Activated naive CD8-positive, alpha-beta T cell treated with anti-CD3 and anti-CD28 coated beads for 36 hours (primary cell): ENCODE measurements at regions not wholly inside any gene's neighbourhood (a gene's known extent, or its start where the extent isn't known, plus 50 kb on each side); places are given as distances from the start of the nearest gene placed in this dataset.
"Not testable (repeated sequence)": the region's sequence is repeated elsewhere in the genome, so short reads cannot be mapped to it uniquely, and the experiment has no call there.

Experiments
- DNase-seq: peaks from one replicate; pipeline ENCODE4 v3.0.0; 2021
- H3K27ac Mint-ChIP-seq: one replicate; pipeline ENCODE4 v1.8.0; 2022; ENCODE audit warnings: mild to moderate bottlenecking, moderate library complexity, mixed read lengths
- H3K27me3 Mint-ChIP-seq: one replicate; pipeline ENCODE4 v1.8.0; 2022; ENCODE audit warnings: mild to moderate bottlenecking, mixed read lengths
- H3K36me3 Mint-ChIP-seq: one replicate; pipeline ENCODE4 v1.8.0; 2021; ENCODE audit warnings: mild to moderate bottlenecking, mixed read lengths
- H3K4me1 Mint-ChIP-seq: one replicate; pipeline ENCODE4 v1.8.0; 2021; ENCODE audit warnings: mixed read lengths
- H3K4me3 Mint-ChIP-seq: one replicate; pipeline ENCODE4 v1.8.0; 2022; ENCODE audit warnings: mild to moderate bottlenecking, moderate library complexity, mixed read lengths
- H3K9me3 Mint-ChIP-seq: one replicate; pipeline ENCODE4 v1.8.0; 2022; ENCODE audit warnings: mixed read lengths

- H3K36me3 Mint-ChIP-seq, result no peaks in the 10 kb centered on the region
- DNase-seq, result no peak
- H3K27ac Mint-ChIP-seq, result no peak overlapping the region
- H3K4me1 Mint-ChIP-seq, result no peaks in the 10 kb centered on the region
- no peaks in the 10 kb centered on the region for H3K27me3 Mint-ChIP-seq
- no peak overlapping the region for H3K4me3 Mint-ChIP-seq
- peaks cover 8% of the 10 kb centered on the region for H3K9me3 Mint-ChIP-seq
Measured at GRCh38 chr9:118647331-118647730, 721.9 kb downstream of the BRINP1 start.

- Mint-ChIP-seq H3K4me3 (no peak overlapping the region), H3K9me3 (peaks cover 9% of the 10 kb centered on the region), H3K27ac (no peak overlapping the region), H3K36me3 (no peaks in the 10 kb centered on the region), H3K27me3 (no peaks in the 10 kb centered on the region), H3K4me1 (no peaks in the 10 kb centered on the region)
- DNase-seq, result no peak
Measured at GRCh38 chr9:118650417-118650816, 718.8 kb downstream of the BRINP1 start.

GRCh38 chr9:118651511-118651910, 717.7 kb downstream of the BRINP1 start:
- H3K36me3 Mint-ChIP-seq, result no peaks in the 10 kb centered on the region
- H3K27ac Mint-ChIP-seq, result no peak overlapping the region
- H3K4me3 Mint-ChIP-seq, result no peak overlapping the region
- no peak for DNase-seq
- H3K27me3 Mint-ChIP-seq, result no peaks in the 10 kb centered on the region
- no peaks in the 10 kb centered on the region for H3K4me1 Mint-ChIP-seq
- peaks cover 4% of the 10 kb centered on the region for H3K9me3 Mint-ChIP-seq

GRCh38 chr9:118652258-118652657, 717.0 kb downstream of the BRINP1 start:
- Mint-ChIP-seq H3K27ac (no peak overlapping the region), H3K9me3 (peaks cover 4% of the 10 kb centered on the region), H3K4me3 (no peak overlapping the region), H3K36me3 (no peaks in the 10 kb centered on the region), H3K27me3 (no peaks in the 10 kb centered on the region), H3K4me1 (no peaks in the 10 kb centered on the region)
- no peak for DNase-seq

GRCh38 chr9:118652912-118653311, 716.3 kb downstream of the BRINP1 start:
- H3K9me3 Mint-ChIP-seq, result peaks cover 4% of the 10 kb centered on the region
- no peak overlapping the region for H3K4me3 Mint-ChIP-seq
- H3K27me3 Mint-ChIP-seq, result no peaks in the 10 kb centered on the region
- no peak overlapping the region for H3K27ac Mint-ChIP-seq
- no peaks in the 10 kb centered on the region for H3K4me1 Mint-ChIP-seq
- DNase-seq, result no peak
- H3K36me3 Mint-ChIP-seq, result no peaks in the 10 kb centered on the region

GRCh38 chr9:118659011-118659410, 710.2 kb downstream of the BRINP1 start:
- no peak overlapping the region for H3K4me3 Mint-ChIP-seq
- no peaks in the 10 kb centered on the region for H3K4me1 Mint-ChIP-seq
- no peak for DNase-seq
- H3K36me3 Mint-ChIP-seq, result no peaks in the 10 kb centered on the region
- H3K27me3 Mint-ChIP-seq, result no peaks in the 10 kb centered on the region
- H3K27ac Mint-ChIP-seq, result no peak overlapping the region
- H3K9me3 Mint-ChIP-seq, result peaks cover 1% of the 10 kb centered on the region

GRCh38 chr9:118665226-118665919, 703.9 kb downstream of the BRINP1 start:
- Mint-ChIP-seq H3K27ac (no peak overlapping the region), H3K27me3 (no peaks in the 10 kb centered on the region), H3K4me1 (no peaks in the 10 kb centered on the region), H3K36me3 (no peaks in the 10 kb centered on the region), H3K4me3 (no peak overlapping the region), H3K9me3 (no peaks in the 10 kb centered on the region)
- DNase-seq, result no peak

GRCh38 chr9:118670011-118670953, 699.0 kb downstream of the BRINP1 start:
- DNase-seq, result no peak
- Mint-ChIP-seq H3K27ac (no peak overlapping the region), H3K4me3 (no peak overlapping the region), H3K9me3 (peaks cover under 1% of the 10 kb centered on the region), H3K27me3 (no peaks in the 10 kb centered on the region), H3K36me3 (no peaks in the 10 kb centered on the region), H3K4me1 (no peaks in the 10 kb centered on the region)

GRCh38 chr9:118674942-118675341, 694.3 kb downstream of the BRINP1 start:
- Mint-ChIP-seq H3K27me3 (no peaks in the 10 kb centered on the region), H3K27ac (no peak overlapping the region), H3K4me3 (no peak overlapping the region), H3K36me3 (no peaks in the 10 kb centered on the region), H3K4me1 (no peaks in the 10 kb centered on the region), H3K9me3 (peaks cover 6% of the 10 kb centered on the region)
- DNase-seq, result no peak

GRCh38 chr9:118677936-118678653, 691.1 kb downstream of the BRINP1 start:
- not testable (repeated sequence) for H3K27me3 Mint-ChIP-seq, DNase-seq, H3K27ac Mint-ChIP-seq, H3K36me3 Mint-ChIP-seq, H3K4me3 Mint-ChIP-seq, H3K4me1 Mint-ChIP-seq, H3K9me3 Mint-ChIP-seq

GRCh38 chr9:118686959-118687358, 682.3 kb downstream of the BRINP1 start:
- Mint-ChIP-seq H3K4me3 (no peak overlapping the region), H3K36me3 (no peaks in the 10 kb centered on the region), H3K4me1 (no peaks in the 10 kb centered on the region), H3K27ac (no peak overlapping the region), H3K27me3 (no peaks in the 10 kb centered on the region), H3K9me3 (peaks cover 5% of the 10 kb centered on the region)
- no peak for DNase-seq

GRCh38 chr9:118689280-118689679, 680.0 kb downstream of the BRINP1 start:
- Mint-ChIP-seq H3K4me1 (no peaks in the 10 kb centered on the region), H3K27ac (no peak overlapping the region), H3K36me3 (no peaks in the 10 kb centered on the region), H3K27me3 (no peaks in the 10 kb centered on the region), H3K4me3 (no peak overlapping the region), H3K9me3 (peaks cover 11% of the 10 kb centered on the region)
- DNase-seq, result no peak

- Mint-ChIP-seq H3K4me1 (no peaks in the 10 kb centered on the region), H3K27ac (no peak overlapping the region), H3K9me3 (peaks cover 14% of the 10 kb centered on the region), H3K27me3 (no peaks in the 10 kb centered on the region), H3K4me3 (no peak overlapping the region), H3K36me3 (no peaks in the 10 kb centered on the region)
- no peak for DNase-seq
Measured at GRCh38 chr9:118692613-118693012, 676.6 kb downstream of the BRINP1 start.

- Mint-ChIP-seq H3K36me3 (no peaks in the 10 kb centered on the region), H3K27me3 (no peaks in the 10 kb centered on the region), H3K27ac (no peak overlapping the region), H3K9me3 (peaks cover 13% of the 10 kb centered on the region), H3K4me3 (no peak overlapping the region), H3K4me1 (no peaks in the 10 kb centered on the region)
- DNase-seq, result no peak
Measured at GRCh38 chr9:118693645-118694044, 675.6 kb downstream of the BRINP1 start.

- H3K36me3 Mint-ChIP-seq, H3K27me3 Mint-ChIP-seq, H3K27ac Mint-ChIP-seq, H3K4me3 Mint-ChIP-seq, H3K4me1 Mint-ChIP-seq, DNase-seq: not testable (repeated sequence)
- peaks cover 10% of the 10 kb centered on the region for H3K9me3 Mint-ChIP-seq
Measured at GRCh38 chr9:118695249-118695648, 674.0 kb downstream of the BRINP1 start.
